GM19438 (cell line): ENCODE measurements at regions not wholly inside any gene's neighbourhood (a gene's known extent, or its start where the extent isn't known, plus 50 kb on each side); places are given as distances from the start of the nearest gene placed in this dataset.

Source experiments
- ATAC-seq: cut with Tn5 transposase; IDR thresholded peaks from one replicate; pipeline ENCODE4 v1.9.1; 2021; ENCODE audit warnings: low read depth; ENCODE audit not compliant: unreplicated experiment

- no peak for ATAC-seq
Observed at GRCh38 chr11:23976426-23976825, 520.4 kb upstream of the LUZP2 start.

GRCh38 chr11:23976841-23977271 is 520.0 kb upstream of the LUZP2 start:
- ATAC-seq: no peak

GRCh38 chr11:23988381-23989006 is 508.4 kb upstream of the LUZP2 start:
- ATAC-seq: no peak

- ATAC-seq: no peak
Observed at GRCh38 chr11:23990346-23991164, 506.3 kb upstream of the LUZP2 start.

- ATAC-seq: no peak
Observed at GRCh38 chr11:23991165-23991539, 505.7 kb upstream of the LUZP2 start.

GRCh38 chr11:23995891-23996290 is 501.0 kb upstream of the LUZP2 start:
- ATAC-seq: no peak

GRCh38 chr11:23997356-23997755 is 499.5 kb upstream of the LUZP2 start:
- ATAC-seq: no peak

GRCh38 chr11:24005202-24005876 is 491.5 kb upstream of the LUZP2 start:
- no peak for ATAC-seq

GRCh38 chr11:24043842-24044241 is 453.0 kb upstream of the LUZP2 start:
- no peak for ATAC-seq

GRCh38 chr11:24046731-24047130 is 450.1 kb upstream of the LUZP2 start:
- no peak for ATAC-seq

- ATAC-seq: no peak
Observed at GRCh38 chr11:24056051-24056450, 440.8 kb upstream of the LUZP2 start.

- ATAC-seq: no peak
Observed at GRCh38 chr11:24060125-24060524, 436.7 kb upstream of the LUZP2 start.

- no peak for ATAC-seq
Observed at GRCh38 chr11:24064309-24064903, 432.4 kb upstream of the LUZP2 start.

- no peak for ATAC-seq
Observed at GRCh38 chr11:24068197-24068596, 428.7 kb upstream of the LUZP2 start.

- no peak for ATAC-seq
Observed at GRCh38 chr11:24070435-24070834, 426.4 kb upstream of the LUZP2 start.

GRCh38 chr11:24078018-24078417 is 418.8 kb upstream of the LUZP2 start:
- no peak for ATAC-seq

- ATAC-seq: no peak
Observed at GRCh38 chr11:24082241-24082640, 414.6 kb upstream of the LUZP2 start.

- no peak for ATAC-seq
Observed at GRCh38 chr11:24082860-24083259, 414.0 kb upstream of the LUZP2 start.

- no peak for ATAC-seq
Observed at GRCh38 chr11:24084956-24085355, 411.9 kb upstream of the LUZP2 start.

GRCh38 chr11:24086921-24087320 is 409.9 kb upstream of the LUZP2 start:
- no peak for ATAC-seq

GRCh38 chr11:24091594-24091993 is 405.3 kb upstream of the LUZP2 start:
- no peak for ATAC-seq
